Smooth muscle cell (in vitro differentiated cells): ENCODE measurements at regions not wholly inside any gene's neighbourhood (a gene's known extent, or its start where the extent isn't known, plus 50 kb on each side); places are given as distances from the start of the nearest gene placed in this dataset.
"Not testable (repeated sequence)": the region's sequence is repeated elsewhere in the genome, so short reads cannot be mapped to it uniquely, and the experiment has no call there.

Experiments used
- DNase-seq: peaks from one replicate; lab custom pipeline; 2025; ENCODE audit not compliant: unreplicated experiment; lab: John Stamatoyannopoulos, UW
- H2AFZ ChIP-seq: fragments of 200-600 bp; sonication (generic); 2 replicates; pipeline ENCODE4 v1.6.0; 2016; ENCODE audit warnings: antibody characterized with exemption, low read depth, mild to moderate bottlenecking
- H3F3A ChIP-seq: fragments of 200-600 bp; sonication (generic); 2 replicates; pipeline ENCODE4 v1.6.0; 2017; ENCODE audit warnings: antibody characterized with exemption, low read depth
- H3K27ac ChIP-seq: fragments of 200-600 bp; sonication (generic); 2 replicates; pipeline ENCODE4 v1.5.1; 2016; ENCODE audit warnings: low read depth, mild to moderate bottlenecking
- H3K27me3 ChIP-seq: fragments of 200-600 bp; sonication (generic); 2 replicates; pipeline ENCODE4 v1.6.1; 2016; ENCODE audit warnings: low read depth, mild to moderate bottlenecking
- H3K36me3 ChIP-seq: fragments of 200-600 bp; sonication (generic); 2 replicates; pipeline ENCODE4 v1.5.1; 2016; ENCODE audit warnings: low read depth
- H3K4me1 ChIP-seq: fragments of 200-600 bp; sonication (generic); 2 replicates; pipeline ENCODE4 v1.5.1; 2016; ENCODE audit warnings: low read depth
- H3K4me2 ChIP-seq: fragments of 200-600 bp; sonication (generic); 2 replicates; pipeline ENCODE4 v1.6.0; 2016; ENCODE audit warnings: mild to moderate bottlenecking
- H3K4me3 ChIP-seq: fragments of 200-600 bp; sonication (generic); 2 replicates; pipeline ENCODE4 v1.5.1; 2016; ENCODE audit warnings: mild to moderate bottlenecking
- H3K79me2 ChIP-seq: fragments of 200-600 bp; sonication (generic); 2 replicates; pipeline ENCODE4 v1.6.0; 2016; ENCODE audit warnings: low read depth, mild to moderate bottlenecking
- H3K9ac ChIP-seq: fragments of 200-600 bp; sonication (generic); 2 replicates; pipeline ENCODE4 v1.6.0; 2016; ENCODE audit warnings: low read depth
- H3K9me3 ChIP-seq: fragments of 200-600 bp; sonication (generic); replicated peaks from 2 replicates; pipeline ENCODE4 v1.5.1; 2016; ENCODE audit warnings: low read depth
- H4K20me1 ChIP-seq: fragments of 200-600 bp; sonication (generic); 2 replicates; pipeline ENCODE4 v1.6.0; 2016; ENCODE audit warnings: low read depth
- WGBS: methylation state at CpG from one replicate; pipeline ENCODE4 v1.1.7; 2016; ENCODE audit warnings: low lambda C conversion rate; 5-methylcytosine and 5-hydroxymethylcytosine counted together
- TF ChIP-seq, protein P1 (sequence below): fragments of 200-600 bp; sonication (generic); IDR thresholded peaks from 2 replicates; pipeline ENCODE4 v1.5.1; 2017; ENCODE audit warnings: borderline replicate concordance, mild to moderate bottlenecking, antibody characterized with exemption; ENCODE audit not compliant: insufficient read depth, poor library complexity, severe bottlenecking

DNA sequence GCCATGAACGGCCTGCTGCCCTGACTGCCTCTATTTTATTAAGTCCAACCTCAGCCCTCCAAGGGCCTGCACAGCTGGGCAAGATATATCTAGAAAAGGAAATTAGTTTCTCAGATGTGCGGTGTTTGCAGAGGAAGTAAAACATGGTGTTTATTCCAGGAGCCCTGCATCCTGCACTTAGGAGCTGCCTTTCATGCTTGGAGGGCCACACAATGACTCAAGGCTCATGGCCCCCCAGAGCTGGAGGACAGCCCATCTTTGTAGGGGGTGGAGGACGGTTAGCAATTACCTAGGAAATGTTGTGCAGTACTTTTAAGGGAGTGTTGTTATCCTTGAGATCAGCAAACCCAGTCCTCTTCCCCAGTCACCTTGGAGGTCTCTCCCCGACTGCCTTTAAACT lies 80.5 kb downstream of the COPRS start:
- no peak overlapping the region for H3K4me2 ChIP-seq
- no peak for DNase-seq
- no peak overlapping the region for H3K9ac ChIP-seq
- H4K20me1 ChIP-seq = no peaks in the 10 kb centered on the region
- TF ChIP-seq, protein P1, sequence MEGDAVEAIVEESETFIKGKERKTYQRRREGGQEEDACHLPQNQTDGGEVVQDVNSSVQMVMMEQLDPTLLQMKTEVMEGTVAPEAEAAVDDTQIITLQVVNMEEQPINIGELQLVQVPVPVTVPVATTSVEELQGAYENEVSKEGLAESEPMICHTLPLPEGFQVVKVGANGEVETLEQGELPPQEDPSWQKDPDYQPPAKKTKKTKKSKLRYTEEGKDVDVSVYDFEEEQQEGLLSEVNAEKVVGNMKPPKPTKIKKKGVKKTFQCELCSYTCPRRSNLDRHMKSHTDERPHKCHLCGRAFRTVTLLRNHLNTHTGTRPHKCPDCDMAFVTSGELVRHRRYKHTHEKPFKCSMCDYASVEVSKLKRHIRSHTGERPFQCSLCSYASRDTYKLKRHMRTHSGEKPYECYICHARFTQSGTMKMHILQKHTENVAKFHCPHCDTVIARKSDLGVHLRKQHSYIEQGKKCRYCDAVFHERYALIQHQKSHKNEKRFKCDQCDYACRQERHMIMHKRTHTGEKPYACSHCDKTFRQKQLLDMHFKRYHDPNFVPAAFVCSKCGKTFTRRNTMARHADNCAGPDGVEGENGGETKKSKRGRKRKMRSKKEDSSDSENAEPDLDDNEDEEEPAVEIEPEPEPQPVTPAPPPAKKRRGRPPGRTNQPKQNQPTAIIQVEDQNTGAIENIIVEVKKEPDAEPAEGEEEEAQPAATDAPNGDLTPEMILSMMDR = no peak
- 83% methylated on average over 4 of the region's 4 CpGs for WGBS
- H2AFZ ChIP-seq = no peak overlapping the region
- H3K27me3 ChIP-seq = no peaks in the 10 kb centered on the region
- H3K27ac ChIP-seq = no peak overlapping the region
- H3K36me3 ChIP-seq = no peaks in the 10 kb centered on the region
- H3K4me1 ChIP-seq = no peaks in the 10 kb centered on the region
- no peaks in the 10 kb centered on the region for H3K9me3 ChIP-seq
- H3F3A ChIP-seq = no peaks in the 10 kb centered on the region
- no peaks in the 10 kb centered on the region for H3K79me2 ChIP-seq
- H3K4me3 ChIP-seq = no peak overlapping the region

GRCh38 chr17:31771328-31771727 lies 87.7 kb downstream of the COPRS start:
- not testable (repeated sequence) for H3K4me2 ChIP-seq, H3K36me3 ChIP-seq, H3K27ac ChIP-seq, H4K20me1 ChIP-seq, H3K9ac ChIP-seq, H3K4me3 ChIP-seq, H3K9me3 ChIP-seq, H3K4me1 ChIP-seq, H2AFZ ChIP-seq, DNase-seq, H3K27me3 ChIP-seq, H3F3A ChIP-seq, H3K79me2 ChIP-seq
- WGBS = 100% methylated on average over 2 of the region's 3 CpGs

- not testable (repeated sequence) for H3K4me3 ChIP-seq, H3F3A ChIP-seq, H3K79me2 ChIP-seq, H3K9me3 ChIP-seq, H4K20me1 ChIP-seq, H3K36me3 ChIP-seq, H3K27me3 ChIP-seq, H2AFZ ChIP-seq, DNase-seq, H3K4me1 ChIP-seq, H3K9ac ChIP-seq, H3K27ac ChIP-seq, H3K4me2 ChIP-seq
- 62% methylated on average over 3 of the region's 3 CpGs for WGBS
These were observed 88.5 kb downstream of the COPRS start for GRCh38 chr17:31770501-31770900.

GRCh38 chr17:31761836-31762510 lies 97.1 kb downstream of the COPRS start:
- WGBS = 98% methylated on average over 7 of the region's 7 CpGs
- H2AFZ ChIP-seq, DNase-seq, H3K4me1 ChIP-seq, H3K4me3 ChIP-seq, H3K9ac ChIP-seq, H3K27ac ChIP-seq, H3K27me3 ChIP-seq, H3K36me3 ChIP-seq, H3F3A ChIP-seq, H4K20me1 ChIP-seq, H3K79me2 ChIP-seq, H3K9me3 ChIP-seq, H3K4me2 ChIP-seq: not testable (repeated sequence)

GRCh38 chr17:31758646-31759045 lies 100.4 kb downstream of the COPRS start:
- TF ChIP-seq, protein P1 = no peak
- DNase-seq = no peak

More at GRCh38 chr17:31758646-31759045, 100.4 kb downstream of the COPRS start:
- peaks cover 5% of the 10 kb centered on the region for H3F3A ChIP-seq
- no peak overlapping the region for H2AFZ ChIP-seq
- H3K4me2 ChIP-seq = no peak overlapping the region
- no peaks in the 10 kb centered on the region for H3K4me1 ChIP-seq
- H3K27ac ChIP-seq = no peak overlapping the region
- H3K36me3 ChIP-seq = no peaks in the 10 kb centered on the region
- 94% methylated on average over 1 of the region's 1 CpG for WGBS
- H4K20me1 ChIP-seq = no peaks in the 10 kb centered on the region
- no peaks in the 10 kb centered on the region for H3K27me3 ChIP-seq
- H3K9me3 ChIP-seq = no peaks in the 10 kb centered on the region
- no peaks in the 10 kb centered on the region for H3K79me2 ChIP-seq
- H3K4me3 ChIP-seq = no peak overlapping the region
- H3K9ac ChIP-seq = no peak overlapping the region
